H9 (cell line): ENCODE measurements at regions not wholly inside any gene's neighbourhood (a gene's known extent, or its start where the extent isn't known, plus 50 kb on each side); places are given as distances from the start of the nearest gene placed in this dataset.

Experiments
- DNase-seq: peaks from one replicate; pipeline ENCODE4 v3.0.0-alpha.2; 2017
- H2AFZ ChIP-seq: one replicate; pipeline ENCODE4 v1.6.1; 2013; ENCODE audit warnings: mild to moderate bottlenecking, low read length, control low read depth, moderate library complexity
- H2AK5ac ChIP-seq: 2 replicates; pipeline ENCODE4 v1.6.1; 2013; ENCODE audit warnings: low read length, control low read depth, mixed read lengths; ENCODE audit not compliant: insufficient read length
- H2BK120ac ChIP-seq: one replicate; pipeline ENCODE4 v1.6.1; 2013; ENCODE audit warnings: low read depth, mild to moderate bottlenecking, low read length, control low read depth, inconsistent platforms; ENCODE audit not compliant: poor library complexity, severe bottlenecking
- H2BK12ac ChIP-seq: 2 replicates; pipeline ENCODE4 v1.6.1; 2013; ENCODE audit warnings: low read length, control low read depth, mixed read lengths, low read depth; ENCODE audit not compliant: insufficient read length
- H2BK15ac ChIP-seq: 2 replicates; pipeline ENCODE4 v1.6.1; 2013; ENCODE audit warnings: low read depth, low read length, control low read depth
- H2BK20ac ChIP-seq: one replicate; pipeline ENCODE4 v1.6.1; 2013; ENCODE audit warnings: low read depth, mild to moderate bottlenecking, low read length, control low read depth, inconsistent platforms; ENCODE audit not compliant: poor library complexity, severe bottlenecking
- H2BK5ac ChIP-seq: 2 replicates; pipeline ENCODE4 v1.6.1; 2013; ENCODE audit warnings: low read length, control low read depth, mixed read lengths; ENCODE audit not compliant: insufficient read length
- H3K14ac ChIP-seq: 2 replicates; pipeline ENCODE4 v1.6.1; 2013; ENCODE audit warnings: low read length, control low read depth; ENCODE audit not compliant: insufficient read depth
- H3K18ac ChIP-seq: 2 replicates; pipeline ENCODE4 v1.6.1; 2013; ENCODE audit warnings: low read depth, mild to moderate bottlenecking, mixed read lengths, low read length, control low read depth; ENCODE audit not compliant: insufficient read length
- H3K23ac ChIP-seq: 2 replicates; pipeline ENCODE4 v1.6.1; 2013; ENCODE audit warnings: low read length, control low read depth, mixed read lengths, low read depth; ENCODE audit not compliant: insufficient read length
- H3K23me2 ChIP-seq: 2 replicates; pipeline ENCODE4 v1.6.1; 2013; ENCODE audit warnings: low read depth, mild to moderate bottlenecking, mixed read lengths, low read length, control low read depth; ENCODE audit not compliant: insufficient read length, poor library complexity, severe bottlenecking
- H3K27ac ChIP-seq: 2 replicates; pipeline ENCODE4 v1.5.1; 2013; ENCODE audit warnings: low read length, control low read depth, mixed read lengths, low read depth; ENCODE audit not compliant: insufficient read length
- H3K27me3 ChIP-seq: 2 replicates; pipeline ENCODE4 v1.6.1; 2013; ENCODE audit warnings: low read length, control low read depth, inconsistent platforms; ENCODE audit not compliant: insufficient read depth
- H3K4ac ChIP-seq: 2 replicates; pipeline ENCODE4 v1.6.1; 2013; ENCODE audit warnings: low read depth, mild to moderate bottlenecking, control low read depth, inconsistent platforms, low read length, moderate library complexity
- H3K4me1 ChIP-seq: 2 replicates; pipeline ENCODE4 v1.6.1; 2013; ENCODE audit warnings: low read length, control low read depth, inconsistent platforms; ENCODE audit not compliant: insufficient read depth
- H3K4me2 ChIP-seq: 2 replicates; pipeline ENCODE4 v1.6.1; 2013; ENCODE audit warnings: low read length, control low read depth, mixed read lengths; ENCODE audit not compliant: insufficient read length, insufficient read depth
- H3K56ac ChIP-seq: 2 replicates; pipeline ENCODE4 v1.6.1; 2013; ENCODE audit warnings: low read depth, mild to moderate bottlenecking, mixed read lengths, low read length, control low read depth; ENCODE audit not compliant: insufficient read length
- H3K79me1 ChIP-seq: 2 replicates; pipeline ENCODE4 v1.6.1; 2013; ENCODE audit warnings: low read depth, mild to moderate bottlenecking, moderate library complexity, low read length, control low read depth, inconsistent platforms; ENCODE audit not compliant: insufficient read depth, poor library complexity, severe bottlenecking
- H3K79me2 ChIP-seq: 2 replicates; pipeline ENCODE4 v1.6.1; 2013; ENCODE audit warnings: low read length, control low read depth, inconsistent platforms; ENCODE audit not compliant: insufficient read depth
- H3K9ac ChIP-seq: 2 replicates; pipeline ENCODE4 v1.6.1; 2013; ENCODE audit warnings: low read length, control low read depth, mixed read lengths; ENCODE audit not compliant: insufficient read length; ENCODE audit errors: extremely low read depth
- H3K9me3 ChIP-seq: one replicate; pipeline ENCODE4 v1.6.1; 2013; ENCODE audit warnings: low read depth, low read length, inconsistent platforms; ENCODE audit not compliant: control insufficient read depth
- H3T11ph ChIP-seq: one replicate; pipeline ENCODE4 v1.6.1; 2013; ENCODE audit warnings: mild to moderate bottlenecking, low read length, control low read depth, inconsistent platforms
- H4K20me1 ChIP-seq: one replicate; pipeline ENCODE4 v1.6.1; 2013; ENCODE audit not compliant: control insufficient read depth, insufficient read length, insufficient read depth
- H4K5ac ChIP-seq: 2 replicates; pipeline ENCODE4 v1.6.1; 2013; ENCODE audit warnings: low read depth, mild to moderate bottlenecking, mixed read lengths, low read length, control low read depth; ENCODE audit not compliant: insufficient read length
- H4K8ac ChIP-seq: replicated peaks from 2 replicates; pipeline ENCODE4 v1.6.1; 2013; ENCODE audit warnings: low read length, control low read depth, mixed read lengths, low read depth; ENCODE audit not compliant: insufficient read length
- H4K91ac ChIP-seq: 2 replicates; pipeline ENCODE4 v1.6.1; 2013; ENCODE audit warnings: low read depth, mild to moderate bottlenecking, moderate library complexity, mixed read lengths, low read length, control low read depth; ENCODE audit not compliant: insufficient read length
- H3K27ac Mint-ChIP-seq, 3 experiments: 2 replicates in 2 of 3; 3 replicates in 1 of 3; pipeline ENCODE4 v1.8.0; 2020 to 2021; ENCODE audit warnings: mixed read lengths in 3 of 3, mild to moderate bottlenecking in 1 of 3, moderate library complexity in 1 of 3
- H3K27me3 Mint-ChIP-seq: 2 replicates; pipeline ENCODE4 v1.8.0; 2021; ENCODE audit warnings: low read depth, mild to moderate bottlenecking, moderate library complexity, mixed read lengths
- H3K36me3 Mint-ChIP-seq, 3 experiments: 2 replicates in 2 of 3; 3 replicates in 1 of 3; pipeline ENCODE4 v1.8.0; 2020 to 2021; ENCODE audit warnings: low read depth in 3 of 3, mixed read lengths in 3 of 3; ENCODE audit not compliant: insufficient read depth in 1 of 3
- H3K4me1 Mint-ChIP-seq, 2 experiments: 2 replicates each; pipeline ENCODE4 v1.8.0; 2020; ENCODE audit warnings: mixed read lengths in 2 of 2
- H3K4me3 Mint-ChIP-seq, 2 experiments: 2 replicates in 1 of 2; 3 replicates in 1 of 2; pipeline ENCODE4 v1.8.0; 2020 to 2021; ENCODE audit warnings: mild to moderate bottlenecking in 2 of 2, mixed read lengths in 2 of 2, moderate library complexity in 1 of 2
- H3K9me3 Mint-ChIP-seq, 2 experiments: 2 replicates in 1 of 2; 3 replicates in 1 of 2; pipeline ENCODE4 v1.8.0; 2020; ENCODE audit warnings: mild to moderate bottlenecking in 2 of 2, mixed read lengths in 2 of 2, moderate library complexity in 1 of 2
- WGBS: extraction: QIAGEN DNeasy Blood & Tissue Kit; methylation state at CpG from one replicate; pipeline ENCODE4 v1.1.7; 2013; ENCODE audit warnings: missing lambda C conversion rate, low lambda C conversion rate, mixed read lengths; ENCODE audit not compliant: insufficient read length; ENCODE audit errors: extremely low coverage; 5-methylcytosine and 5-hydroxymethylcytosine counted together
- TF ChIP-seq, protein P1 (sequence below): fragments of 200-600 bp; sonication (generic); conservative IDR thresholded peaks from 3 replicates; pipeline ENCODE4 v1.8.0; 2021; ENCODE audit warnings: antibody characterized with exemption, mild to moderate bottlenecking

DNA sequence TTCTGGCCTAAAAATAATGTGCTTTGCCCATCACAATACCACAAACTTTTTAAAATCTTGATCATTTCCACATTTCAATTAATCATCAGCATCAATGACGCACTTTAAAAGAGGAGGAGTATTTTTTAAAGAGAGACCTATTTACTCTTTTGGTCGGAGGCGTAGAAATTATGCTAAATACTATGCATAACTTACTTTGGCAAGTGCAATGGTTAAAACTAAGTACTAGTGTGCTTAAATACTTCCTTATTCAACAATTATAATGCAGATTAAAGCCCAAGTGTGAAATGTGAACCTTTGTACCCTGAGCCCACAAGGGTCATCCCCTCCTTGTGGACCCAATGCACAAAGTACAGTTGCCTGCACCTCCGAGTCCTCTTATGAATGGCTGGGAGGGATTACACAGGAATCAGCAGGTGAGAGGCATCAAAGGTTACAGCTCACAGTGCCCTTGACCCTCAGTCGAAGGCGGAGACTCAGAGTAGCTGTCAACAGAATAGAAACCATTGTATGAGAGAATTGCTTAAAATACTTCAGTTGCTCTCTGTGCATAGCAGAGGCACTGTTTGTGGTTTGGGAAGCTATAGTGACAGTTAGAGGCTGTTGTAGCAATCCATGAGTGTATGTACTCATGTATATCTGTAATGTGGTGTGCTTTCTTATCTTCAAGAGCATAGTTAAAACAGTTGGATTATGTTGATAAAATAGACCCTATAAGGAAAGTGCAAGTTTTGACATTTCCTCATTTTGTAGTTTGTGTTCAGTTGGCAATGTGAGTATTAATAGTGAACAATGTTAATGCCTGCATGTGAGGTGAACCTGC lies 151.7 kb upstream of the ITGA4 start:
- H3K56ac ChIP-seq: no peak overlapping the region
- no peaks in the 10 kb centered on the region for H3K27me3 ChIP-seq
- H4K8ac ChIP-seq: no peak overlapping the region
- H3K23ac ChIP-seq: no peak overlapping the region
- H2AFZ ChIP-seq: no peak overlapping the region
- H3T11ph ChIP-seq: no peak overlapping the region
- no peaks in the 10 kb centered on the region for H3K79me1 ChIP-seq
- no peaks in the 10 kb centered on the region for H4K20me1 ChIP-seq
- no peaks in the 10 kb centered on the region for H3K9me3 ChIP-seq
- Mint-ChIP-seq H3K27ac (no peak overlapping the region), H3K9me3 (no peaks in the 10 kb centered on the region), H3K27me3 (no peaks in the 10 kb centered on the region), H3K4me1 (peaks cover 7 to 8% of the 10 kb centered on the region in 2 experiments), H3K4me3 (no peak overlapping the region), H3K36me3 (no peaks in the 10 kb centered on the region)
- no peak overlapping the region for H3K4ac ChIP-seq
- no peak overlapping the region for H3K9ac ChIP-seq
- no peaks in the 10 kb centered on the region for H3K4me1 ChIP-seq
- no peak overlapping the region for H2AK5ac ChIP-seq
- TF ChIP-seq, protein P1, sequence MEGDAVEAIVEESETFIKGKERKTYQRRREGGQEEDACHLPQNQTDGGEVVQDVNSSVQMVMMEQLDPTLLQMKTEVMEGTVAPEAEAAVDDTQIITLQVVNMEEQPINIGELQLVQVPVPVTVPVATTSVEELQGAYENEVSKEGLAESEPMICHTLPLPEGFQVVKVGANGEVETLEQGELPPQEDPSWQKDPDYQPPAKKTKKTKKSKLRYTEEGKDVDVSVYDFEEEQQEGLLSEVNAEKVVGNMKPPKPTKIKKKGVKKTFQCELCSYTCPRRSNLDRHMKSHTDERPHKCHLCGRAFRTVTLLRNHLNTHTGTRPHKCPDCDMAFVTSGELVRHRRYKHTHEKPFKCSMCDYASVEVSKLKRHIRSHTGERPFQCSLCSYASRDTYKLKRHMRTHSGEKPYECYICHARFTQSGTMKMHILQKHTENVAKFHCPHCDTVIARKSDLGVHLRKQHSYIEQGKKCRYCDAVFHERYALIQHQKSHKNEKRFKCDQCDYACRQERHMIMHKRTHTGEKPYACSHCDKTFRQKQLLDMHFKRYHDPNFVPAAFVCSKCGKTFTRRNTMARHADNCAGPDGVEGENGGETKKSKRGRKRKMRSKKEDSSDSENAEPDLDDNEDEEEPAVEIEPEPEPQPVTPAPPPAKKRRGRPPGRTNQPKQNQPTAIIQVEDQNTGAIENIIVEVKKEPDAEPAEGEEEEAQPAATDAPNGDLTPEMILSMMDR: no peak
- H2BK5ac ChIP-seq: no peak overlapping the region
- H2BK20ac ChIP-seq: no peak overlapping the region
- H4K91ac ChIP-seq: no peak overlapping the region
- no peak overlapping the region for H2BK12ac ChIP-seq
- H3K4me2 ChIP-seq: no peak overlapping the region
- no peak overlapping the region for H2BK15ac ChIP-seq
- no peak overlapping the region for H3K14ac ChIP-seq
- no peaks in the 10 kb centered on the region for H3K79me2 ChIP-seq
- DNase-seq: no peak
- no peaks in the 10 kb centered on the region for H3K23me2 ChIP-seq
- WGBS: no CpG with 5 or more reads among the region's 6 CpGs
- H3K18ac ChIP-seq: no peak overlapping the region
- H2BK120ac ChIP-seq: no peak overlapping the region
- H4K5ac ChIP-seq: no peak overlapping the region
- no peak overlapping the region for H3K27ac ChIP-seq
